ENCODE measurements at regions not wholly inside any gene's neighbourhood (a gene's known extent, or its start where the extent isn't known, plus 50 kb on each side); places are given as distances from the start of the nearest gene placed in this dataset.

DNA sequence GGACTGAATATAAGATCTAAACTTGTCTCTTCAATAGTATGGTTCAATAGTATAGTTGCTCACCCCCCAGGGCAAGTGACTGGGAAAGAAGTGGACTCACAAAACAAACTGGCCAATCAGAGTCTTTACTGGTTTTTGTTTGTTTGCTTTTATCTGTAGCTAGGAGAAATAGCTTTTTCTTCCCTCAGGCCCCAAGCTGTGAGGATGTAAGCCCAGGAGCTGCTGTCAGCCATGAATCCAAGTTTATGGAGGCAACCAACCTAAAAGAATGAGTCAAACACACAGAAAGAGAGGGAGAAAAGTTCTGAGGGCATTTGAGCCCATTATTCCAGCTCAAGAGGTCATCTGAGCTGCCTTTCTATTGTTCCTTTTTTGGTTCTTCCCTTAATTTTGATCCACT lies 375.3 kb downstream of the BCAT1 start:
- no peaks in the 10 kb centered on the region for H4K20me1 ChIP-seq (ENCODE audit: insufficient read depth)
- no peaks in the 10 kb centered on the region; the same call in 1 of the 2 replicates for H3K9me2 ChIP-seq (ENCODE audit: insufficient read depth)
- H3K79me2 ChIP-seq (ENCODE audit: insufficient read depth): no peaks in the 10 kb centered on the region
- no peak overlapping the region for H3K4me3 ChIP-seq
- H3K9me3 ChIP-seq (ENCODE audit: low read depth): no peaks in the 10 kb centered on the region
- no peaks in the 10 kb centered on the region for H3F3A ChIP-seq (ENCODE audit: insufficient read depth)
- H3K4me2 ChIP-seq (ENCODE audit: unreplicated experiment): no peak overlapping the region
- no peak overlapping the region for H2AFZ ChIP-seq
- no peak for DNase-seq
- H3K9ac ChIP-seq: no peak overlapping the region
- no peaks in the 10 kb centered on the region for H3K4me1 ChIP-seq (ENCODE audit: insufficient read depth)
- H3K36me3 ChIP-seq (ENCODE audit: low read depth): no peaks in the 10 kb centered on the region
- H3K27me3 ChIP-seq (replicated peaks; ENCODE audit: insufficient read depth): peaks cover 14% of the 10 kb centered on the region
- in situ Hi-C loops (cut with MboI): no loop called here
- no peak overlapping the region for H3K27ac ChIP-seq
- TF ChIP-seq EZH2phosphoT487 (IDR thresholded peaks at IDR 0.05; ENCODE audit: insufficient read depth, low read depth) (no peak), EZH2 (IDR thresholded peaks at IDR 0.05; ENCODE audit: insufficient read depth, poor library complexity, severe bottlenecking) (no peak)

DNA sequence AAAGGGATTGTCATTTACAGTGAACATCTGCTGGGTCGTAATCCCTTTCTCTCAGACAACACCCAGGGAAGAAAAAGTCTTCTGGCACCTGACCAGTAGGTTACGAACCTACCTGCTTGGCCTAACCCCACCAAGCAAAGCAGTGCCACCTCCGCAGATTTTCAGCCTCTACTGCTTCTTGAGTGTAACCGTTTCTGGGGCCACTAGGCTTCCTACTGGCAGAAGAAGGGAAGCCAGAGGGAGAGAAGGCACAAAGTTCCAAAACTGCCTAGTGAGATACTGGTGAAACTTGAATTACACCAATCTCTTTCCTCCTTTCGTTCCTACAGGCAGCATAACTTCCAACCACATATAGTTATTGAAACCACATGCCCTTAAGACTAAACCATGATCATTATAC lies 383.6 kb downstream of the BCAT1 start:
- 55 to 58% methylated on average over 5 of the region's 5 CpGs for WGBS, 2 experiments (ENCODE audit: low coverage in 1 of 2, low lambda C conversion rate in 2 of 2, missing lambda C conversion rate in 2 of 2)
- no peak overlapping the region for H3K4me2 ChIP-seq (ENCODE audit: unreplicated experiment)
- H3K4me1 ChIP-seq (ENCODE audit: insufficient read depth): no peaks in the 10 kb centered on the region
- no peak overlapping the region for H3K9ac ChIP-seq
- H4K20me1 ChIP-seq (ENCODE audit: insufficient read depth): no peaks in the 10 kb centered on the region
- no peaks in the 10 kb centered on the region for H3K36me3 ChIP-seq (ENCODE audit: low read depth)
- H3K9me2 ChIP-seq (ENCODE audit: insufficient read depth): no peaks in the 10 kb centered on the region
- no peaks in the 10 kb centered on the region for H3K9me3 ChIP-seq (ENCODE audit: low read depth)
- H3K27ac ChIP-seq: no peak overlapping the region
- H3F3A ChIP-seq (ENCODE audit: insufficient read depth): no peaks in the 10 kb centered on the region
- peaks cover 68% of the 10 kb centered on the region for H3K27me3 ChIP-seq (replicated peaks; ENCODE audit: insufficient read depth)
- H3K79me2 ChIP-seq (ENCODE audit: insufficient read depth): no peaks in the 10 kb centered on the region
- DNase-seq: no peak
- TF ChIP-seq EZH2 (IDR thresholded peaks at IDR 0.05; ENCODE audit: insufficient read depth, poor library complexity, severe bottlenecking): no peak
- no peak for TF ChIP-seq EZH2phosphoT487 (IDR thresholded peaks at IDR 0.05; ENCODE audit: insufficient read depth, low read depth)
- no peak overlapping the region for H3K4me3 ChIP-seq
- H2AFZ ChIP-seq: no peak overlapping the region
- in situ Hi-C loops (cut with MboI): no loop called here

DNA sequence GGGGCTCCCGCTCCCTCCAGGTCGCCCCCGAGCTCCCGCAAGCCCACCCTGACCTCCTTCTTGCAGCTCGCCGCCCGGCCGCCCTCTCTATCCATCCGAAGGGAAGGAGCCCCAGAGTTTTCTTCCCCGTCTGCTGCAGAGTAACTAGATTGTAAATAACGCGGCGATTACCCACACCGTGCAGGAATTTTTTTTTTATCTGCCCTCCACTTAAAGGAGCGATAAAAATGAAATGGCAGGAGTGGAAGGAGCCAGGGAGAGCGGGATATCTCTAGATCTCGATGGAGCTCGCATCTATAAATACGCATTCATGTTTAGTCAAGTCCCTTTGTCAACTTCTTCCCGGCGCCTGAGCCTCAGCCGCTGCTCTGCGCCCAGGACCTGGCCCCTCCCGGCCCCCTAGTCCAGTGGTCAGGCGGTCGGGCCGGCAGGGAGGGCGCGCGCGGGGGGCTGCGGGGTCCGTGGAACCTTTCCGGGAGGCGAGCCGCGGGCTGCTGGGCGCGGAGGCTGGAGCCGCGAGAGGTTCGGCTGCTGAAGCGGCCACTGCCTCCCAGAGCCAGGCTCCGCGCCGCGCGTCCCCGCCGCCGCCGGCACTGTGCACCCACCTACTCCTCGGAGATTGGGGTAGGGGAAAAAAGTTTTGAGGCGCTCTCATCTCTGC lies 386.0 kb downstream of the BCAT1 start:
- Histone ChIP-seq H3K9me3 (ENCODE audit: low read depth) (no peaks in the 10 kb centered on the region), H3K27me3 (replicated peaks; ENCODE audit: insufficient read depth) (peaks cover 60% of the 10 kb centered on the region), H3K36me3 (ENCODE audit: low read depth) (no peaks in the 10 kb centered on the region), H3K9ac (no peak overlapping the region), H4K20me1 (ENCODE audit: insufficient read depth) (no peaks in the 10 kb centered on the region), H3K79me2 (ENCODE audit: insufficient read depth) (no peaks in the 10 kb centered on the region), H3F3A (ENCODE audit: insufficient read depth) (no peaks in the 10 kb centered on the region), H2AFZ (peak overlapping the region; percentile 72), H3K9me2 (ENCODE audit: insufficient read depth) (no peaks in the 10 kb centered on the region), H3K4me2 (ENCODE audit: unreplicated experiment) (peak overlapping the region; percentile 88), H3K4me1 (ENCODE audit: insufficient read depth) (no peaks in the 10 kb centered on the region), H3K27ac (no peak overlapping the region), H3K4me3 (peak overlapping the region; percentile 70)
- DNase-seq: peak; percentile 40
- in situ Hi-C loops (cut with MboI): no loop called here
- WGBS, 2 experiments (ENCODE audit: low coverage in 1 of 2, low lambda C conversion rate in 2 of 2, missing lambda C conversion rate in 2 of 2): 2 to 3% methylated on average over 39 to 52 of the region's 54 CpGs
- TF ChIP-seq EZH2 (IDR thresholded peaks at IDR 0.05; ENCODE audit: insufficient read depth, poor library complexity, severe bottlenecking) (no peak), EZH2phosphoT487 (IDR thresholded peaks at IDR 0.05; ENCODE audit: insufficient read depth, low read depth) (no peak)

DNA sequence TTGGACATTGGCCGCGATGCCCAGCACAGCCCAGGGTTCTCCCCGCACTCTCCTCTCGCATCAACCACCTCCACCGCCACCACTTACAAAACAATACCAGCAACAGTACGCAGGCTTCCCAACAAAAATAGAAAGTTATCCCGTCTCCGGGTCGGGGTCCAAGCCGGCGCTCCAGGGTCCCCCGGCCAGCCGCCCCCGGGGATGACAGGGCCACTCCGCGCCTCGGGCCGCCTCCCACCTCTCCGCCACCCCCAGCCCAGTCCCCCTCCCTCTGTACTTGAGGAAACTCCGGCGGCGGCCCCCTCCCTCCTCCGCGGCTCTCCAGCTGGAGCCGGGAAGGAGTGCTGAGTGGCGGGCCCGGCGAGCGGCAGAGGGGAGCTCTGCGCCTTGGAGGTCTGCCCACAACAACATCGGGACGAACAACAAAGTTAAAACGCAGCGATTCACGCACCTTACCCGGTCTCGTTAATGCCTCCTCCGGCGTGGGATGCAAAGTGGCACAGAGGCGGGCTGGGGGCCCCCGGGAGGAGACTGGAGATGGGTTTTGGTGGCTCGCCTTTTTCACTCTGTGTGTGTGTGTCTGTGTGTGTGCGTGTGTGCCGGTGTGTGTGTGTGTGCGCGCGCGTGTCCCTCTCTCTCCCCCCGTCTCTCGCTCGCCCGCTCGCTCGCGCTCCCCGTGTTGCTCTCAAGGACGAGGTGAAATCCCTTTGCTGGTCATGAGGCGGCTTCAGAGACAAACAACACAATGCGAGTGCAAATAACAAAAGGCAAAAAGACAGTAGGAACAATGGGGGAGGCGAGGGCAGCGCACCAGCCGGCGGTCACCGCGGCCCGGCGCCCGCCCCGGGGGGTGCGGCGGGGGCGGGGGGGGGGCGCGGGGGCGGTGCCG lies 386.8 kb downstream of the BCAT1 start:
- no peaks in the 10 kb centered on the region for H4K20me1 ChIP-seq (ENCODE audit: insufficient read depth)
- no peaks in the 10 kb centered on the region for H3K9me3 ChIP-seq (ENCODE audit: low read depth)
- peak; percentile 50 for DNase-seq
- in situ Hi-C loops (cut with MboI): no loop called here
- H3K9me2 ChIP-seq (ENCODE audit: insufficient read depth): no peaks in the 10 kb centered on the region
- no peaks in the 10 kb centered on the region for H3K79me2 ChIP-seq (ENCODE audit: insufficient read depth)
- H3K27me3 ChIP-seq (replicated peaks; ENCODE audit: insufficient read depth): peaks cover 55% of the 10 kb centered on the region
- H3F3A ChIP-seq (ENCODE audit: insufficient read depth): no peaks in the 10 kb centered on the region
- no peak overlapping the region for H3K27ac ChIP-seq
- peak overlapping the region; percentile 72 for H3K4me3 ChIP-seq
- H3K4me1 ChIP-seq (ENCODE audit: insufficient read depth): no peaks in the 10 kb centered on the region
- peak overlapping the region; percentile 82 for H2AFZ ChIP-seq
- peak overlapping the region; percentile 13; the same call in 1 of the 2 replicates for H3K9ac ChIP-seq
- no peaks in the 10 kb centered on the region for H3K36me3 ChIP-seq (ENCODE audit: low read depth)
- TF ChIP-seq EZH2 (IDR thresholded peaks at IDR 0.05; ENCODE audit: insufficient read depth, poor library complexity, severe bottlenecking) (peak; percentile 40), EZH2phosphoT487 (IDR thresholded peaks at IDR 0.05; ENCODE audit: insufficient read depth, low read depth) (no peak)
- H3K4me2 ChIP-seq (ENCODE audit: unreplicated experiment): peak overlapping the region; percentile 89
- 1 to 3% methylated on average over 39 to 57 of the region's 76 CpGs for WGBS, 2 experiments (ENCODE audit: low coverage in 1 of 2, low lambda C conversion rate in 2 of 2, missing lambda C conversion rate in 2 of 2)
